Heart left ventricle (tissue), 16 donors: ENCODE measurements at regions not wholly inside any gene's neighbourhood (a gene's known extent, or its start where the extent isn't known, plus 50 kb on each side); places are given as distances from the start of the nearest gene placed in this dataset.

Experiments used
- ATAC-seq, 4 donors: fragments of 200-7000 bp; cut with Tn5 transposase; one replicate each; pipeline ENCODE4 v1.9.1; 2020 to 2022; ENCODE audit warnings: moderate library complexity in 4 of 4, mild to moderate bottlenecking in 3 of 4, moderate number of reproducible peaks in 1 of 4
- DNase-seq, 5 donors: peaks; one replicate each; pipeline ENCODE4 v3.0.0-alpha.2; 2020
- H3K27ac ChIP-seq, 12 donors: fragments of 200-600 bp; sonication (generic) in 4 of 12; one replicate each; pipeline versions ENCODE4 v1.5.0 to v1.8.0; 2016 to 2022; ENCODE audit warnings: mild to moderate bottlenecking in 2 of 12
- H3K27me3 ChIP-seq, 9 donors: fragments of 200-600 bp; sonication (generic) in 2 of 9; one replicate each; pipeline versions ENCODE4 v1.5.1 to v1.8.0; 2016 to 2022; ENCODE audit warnings: mild to moderate bottlenecking in 3 of 9
- H3K36me3 ChIP-seq, 9 donors: fragments of 200-600 bp; sonication (generic) in 2 of 9; one replicate each; pipeline versions ENCODE4 v1.5.0 to v1.8.0; 2018 to 2022; ENCODE audit warnings: mild to moderate bottlenecking in 2 of 9
- H3K4me1 ChIP-seq, 12 donors: fragments of 200-600 bp; sonication (generic) in 4 of 12; one replicate each; pipeline versions ENCODE4 v1.5.0 to v1.8.0; 2016 to 2022; ENCODE audit warnings: mild to moderate bottlenecking in 3 of 12
- H3K4me3 ChIP-seq, 12 donors: fragments of 200-600 bp; sonication (generic) in 4 of 12; one replicate each; pipeline versions ENCODE4 v1.5.0 to v1.8.0; 2017 to 2022; ENCODE audit warnings: mild to moderate bottlenecking in 9 of 12, moderate library complexity in 4 of 12
- H3K9me3 ChIP-seq, 12 donors: fragments of 200-600 bp; sonication (generic) in 4 of 12; one replicate each; pipeline versions ENCODE4 v1.5.0 to v1.8.0; 2016 to 2022; ENCODE audit warnings: mild to moderate bottlenecking in 1 of 12
- POLR2A ChIP-seq, 2 donors: fragments of 450-650 bp; IDR thresholded peaks; one replicate each; pipeline ENCODE4 v1.6.1; 2017; ENCODE audit warnings: antibody characterized with exemption in 2 of 2, mild to moderate bottlenecking in 2 of 2, moderate library complexity in 2 of 2
- WGBS, 4 donors: extraction: QIAGEN DNeasy Blood & Tissue Kit in 2 of 4; methylation state at CpG; one replicate each; pipeline versions ENCODE4 v1.1.5 to v1.1.7; 2013 to 2018; 5-methylcytosine and 5-hydroxymethylcytosine counted together
- intact Hi-C, 10 donors: fragments of 100-400 bp; cut with DNase I; formaldehyde crosslinking; loops; one replicate each; pipeline versions ENCODE4 v1.11.1 to v1.14.2; 2022
- TF ChIP-seq, protein P1 (sequence below), 12 donors: fragments of 200-600 bp; sonication (generic) in 4 of 12; IDR thresholded peaks; one replicate each; pipeline versions ENCODE4 v1.5.0 to v1.8.0; 2018 to 2022; ENCODE audit warnings: antibody characterized with exemption in 12 of 12, mild to moderate bottlenecking in 5 of 12
- donor health status: ischemic (EF 13 %, LVEDD 7.1; RV severe dilation, severe dysfunction).
- donor health status: healthy with polysubstance abuse.
- donor health status: DM: no; HTN: yes; CAD: no.
- donor health status: DM: no; HTN: no; CAD: no.
- donor health status: ischemic (EF 25% LVEDD 6.9; RV normal size, moderate dysfunction).
- donor health status: ischemic (EF 25% LVEDD 5.7; RV mildly dilated, moderate dysfunction).
- donor health status: healthy.
- donor health status: DM: yes; HTN: yes; CAD: no.
- donor health status: ischemic (EF 35%, LVEDD 5.7; RV mildly dilated, moderate dysfunction).
- donor health status: nonischemic (EF 11% LVEDD 7.7; RV severe dilation, severe dysfunction).
- donor health status: DM: yes; HTN: yes; CAD: no.
- donor health status: PGD.
- donor health status: ischemic (EF 29% LVEDD 5.4; RV normal size, mild dysfunction).
- donor health status: nonischemic (EF 23%, LVEDD 6.1; RV moderate dilation, normal function).

DNA sequence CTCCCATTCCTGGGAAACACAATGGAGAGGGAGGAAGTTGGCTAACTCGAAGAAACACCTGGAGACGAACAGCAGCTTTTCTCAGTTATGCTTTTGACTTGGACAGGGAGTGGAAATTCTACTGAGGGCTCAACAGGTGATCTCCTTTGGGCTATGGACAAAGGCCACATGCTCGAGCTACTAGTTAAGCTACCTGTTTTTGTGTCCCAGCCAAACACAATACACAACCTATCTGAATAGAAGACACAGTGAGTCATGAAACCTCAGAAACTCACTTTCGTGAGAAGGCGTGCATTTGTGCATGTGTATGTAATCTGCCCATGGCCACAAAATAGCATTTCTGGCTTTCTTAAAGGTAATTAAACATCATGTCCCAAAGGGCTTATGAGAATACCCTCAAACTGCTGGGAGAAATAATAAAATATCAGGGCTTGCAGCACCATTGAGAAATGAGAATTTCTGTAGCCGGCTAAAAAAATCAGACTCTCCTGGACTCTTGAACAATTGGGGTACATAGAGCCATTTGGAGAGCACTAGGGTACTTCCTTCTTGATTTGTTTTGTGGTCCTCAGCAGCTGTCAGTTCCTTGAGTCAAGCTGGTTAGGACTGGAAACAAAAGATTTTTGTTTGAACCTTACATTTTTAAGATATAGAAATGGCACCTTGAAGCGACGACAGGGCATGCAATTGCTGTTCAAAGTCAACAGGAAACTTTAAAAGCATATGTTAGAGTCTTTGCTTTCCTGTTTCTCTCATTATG is 85.5 kb upstream of the PTHLH start:
- no peak for DNase-seq
- 76 to 82% (median 78%) methylated on average over 8 of the region's 8 CpGs for WGBS, 4 donors

DNA sequence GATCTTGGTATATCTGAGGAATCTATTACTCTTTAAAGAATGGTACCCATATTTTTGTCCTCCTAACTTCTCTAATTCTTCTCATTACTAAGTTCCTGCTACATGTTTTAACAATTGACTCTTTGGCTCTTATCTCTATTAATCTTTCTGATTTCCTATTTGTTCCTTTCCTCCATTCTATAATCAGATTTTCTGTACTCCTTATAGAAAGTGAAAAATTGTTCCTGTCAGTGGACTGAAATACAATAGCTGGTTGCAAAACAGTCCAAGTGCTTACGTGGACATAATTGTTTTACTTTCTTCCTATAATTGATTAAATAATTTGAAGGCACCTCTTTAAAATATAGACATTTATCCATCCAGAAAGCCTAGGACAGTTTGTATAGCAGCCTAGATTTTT is 86.7 kb upstream of the PTHLH start:
- TF ChIP-seq, protein P1, sequence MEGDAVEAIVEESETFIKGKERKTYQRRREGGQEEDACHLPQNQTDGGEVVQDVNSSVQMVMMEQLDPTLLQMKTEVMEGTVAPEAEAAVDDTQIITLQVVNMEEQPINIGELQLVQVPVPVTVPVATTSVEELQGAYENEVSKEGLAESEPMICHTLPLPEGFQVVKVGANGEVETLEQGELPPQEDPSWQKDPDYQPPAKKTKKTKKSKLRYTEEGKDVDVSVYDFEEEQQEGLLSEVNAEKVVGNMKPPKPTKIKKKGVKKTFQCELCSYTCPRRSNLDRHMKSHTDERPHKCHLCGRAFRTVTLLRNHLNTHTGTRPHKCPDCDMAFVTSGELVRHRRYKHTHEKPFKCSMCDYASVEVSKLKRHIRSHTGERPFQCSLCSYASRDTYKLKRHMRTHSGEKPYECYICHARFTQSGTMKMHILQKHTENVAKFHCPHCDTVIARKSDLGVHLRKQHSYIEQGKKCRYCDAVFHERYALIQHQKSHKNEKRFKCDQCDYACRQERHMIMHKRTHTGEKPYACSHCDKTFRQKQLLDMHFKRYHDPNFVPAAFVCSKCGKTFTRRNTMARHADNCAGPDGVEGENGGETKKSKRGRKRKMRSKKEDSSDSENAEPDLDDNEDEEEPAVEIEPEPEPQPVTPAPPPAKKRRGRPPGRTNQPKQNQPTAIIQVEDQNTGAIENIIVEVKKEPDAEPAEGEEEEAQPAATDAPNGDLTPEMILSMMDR (IDR thresholded peaks at IDR 0.05), result no peak
- TF ChIP-seq POLR2A (IDR thresholded peaks at IDR 0.05), result no peak
- no peaks in the 10 kb centered on the region for H3K36me3 ChIP-seq
- WGBS, 4 donors, result 70 to 88% (median 86%) methylated on average over 1 of the region's 1 CpG
- no peaks in the 10 kb centered on the region for H3K9me3 ChIP-seq
- DNase-seq, result no peak
- ATAC-seq, result no peak
- H3K4me1 ChIP-seq, result peaks cover 0 to 8% (median 0%) of the 10 kb centered on the region in 12 donors
- H3K4me3 ChIP-seq, result no peak overlapping the region
- no peaks in the 10 kb centered on the region for H3K27me3 ChIP-seq
- intact Hi-C loops, result no loop called here
- no peak overlapping the region for H3K27ac ChIP-seq

More for the DNA sequence above, 85.5 kb upstream of the PTHLH start:
- H3K36me3 ChIP-seq, result no peaks in the 10 kb centered on the region
- no peak overlapping the region for H3K27ac ChIP-seq
- no peak for TF ChIP-seq POLR2A (IDR thresholded peaks at IDR 0.05)
- TF ChIP-seq, protein P1 (IDR thresholded peaks at IDR 0.05), result no peak
- peaks cover 0 to 3% (median 0%) of the 10 kb centered on the region in 12 donors for H3K4me1 ChIP-seq
- ATAC-seq, result no peak
- no peaks in the 10 kb centered on the region for H3K9me3 ChIP-seq
- H3K4me3 ChIP-seq, result no peak overlapping the region
- intact Hi-C loops, result no loop called here
- no peaks in the 10 kb centered on the region for H3K27me3 ChIP-seq

DNA sequence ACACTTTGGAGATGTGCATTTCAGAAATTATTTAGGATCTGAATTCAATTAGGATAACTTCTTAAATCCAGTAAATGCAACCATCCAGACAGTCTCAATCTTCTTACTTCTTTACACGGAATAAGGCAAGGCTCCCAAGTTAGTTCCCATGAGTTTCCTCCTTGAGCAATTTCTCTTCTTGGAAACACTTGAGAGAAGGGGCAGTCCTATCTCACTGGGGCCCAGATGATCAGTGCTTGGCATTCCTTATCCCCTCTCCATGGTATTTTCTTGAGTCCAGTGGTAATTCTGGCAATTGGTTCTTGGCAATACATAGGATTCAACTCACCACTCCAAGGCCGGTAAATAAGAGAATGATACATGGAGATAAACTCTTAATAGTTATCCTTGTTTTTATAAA is 87.1 kb upstream of the PTHLH start:
- intact Hi-C loops, result no loop called here
- 80 to 87% (median 82%) methylated on average over 2 of the region's 2 CpGs for WGBS, 4 donors
- no peak overlapping the region for H3K27ac ChIP-seq
- H3K4me3 ChIP-seq, result no peak overlapping the region
- no peaks in the 10 kb centered on the region for H3K9me3 ChIP-seq
- peaks cover 0 to 8% (median 0%) of the 10 kb centered on the region in 12 donors for H3K4me1 ChIP-seq
- ATAC-seq, result no peak
- TF ChIP-seq POLR2A (IDR thresholded peaks at IDR 0.05), result no peak
- TF ChIP-seq, protein P1 (IDR thresholded peaks at IDR 0.05), result no peak
- no peaks in the 10 kb centered on the region for H3K36me3 ChIP-seq
- no peaks in the 10 kb centered on the region for H3K27me3 ChIP-seq
- no peak for DNase-seq

DNA sequence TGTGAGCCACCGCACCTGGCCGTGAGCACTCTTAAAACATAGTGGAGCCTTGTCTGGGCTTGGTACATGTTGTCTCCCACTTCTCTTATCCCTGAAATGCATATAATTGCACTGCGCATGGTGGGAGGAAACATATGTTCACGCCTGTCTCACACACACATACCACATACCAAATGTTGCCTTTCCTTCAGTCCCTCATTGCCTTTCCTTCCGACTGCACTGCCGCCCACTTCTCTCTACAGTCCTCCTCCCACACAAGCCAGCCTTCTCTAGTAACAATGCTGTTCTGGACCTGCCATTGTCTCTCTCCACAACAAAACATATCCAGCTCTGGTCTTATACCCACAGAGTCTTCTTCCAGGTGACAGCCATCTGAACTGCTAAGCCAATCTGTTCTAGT is 88.3 kb upstream of the PTHLH start:
- Histone ChIP-seq H3K4me3 (no peak overlapping the region), H3K9me3 (no peaks in the 10 kb centered on the region), H3K4me1 (peaks cover 0 to 8% (median 0%) of the 10 kb centered on the region in 12 donors), H3K27ac (no peak overlapping the region), H3K36me3 (no peaks in the 10 kb centered on the region), H3K27me3 (no peaks in the 10 kb centered on the region)
- intact Hi-C loops, result no loop called here
- no peak for ATAC-seq
- DNase-seq, result no peak
- WGBS, 4 donors, result 88 to 95% (median 91%) methylated on average over 6 of the region's 6 CpGs
- no peak for TF ChIP-seq POLR2A (IDR thresholded peaks at IDR 0.05)
- TF ChIP-seq, protein P1 (IDR thresholded peaks at IDR 0.05), result no peak
